GM19025 (cell line): ENCODE measurements at regions not wholly inside any gene's neighbourhood (a gene's known extent, or its start where the extent isn't known, plus 50 kb on each side); places are given as distances from the start of the nearest gene placed in this dataset.
"Not testable (repeated sequence)": the region's sequence is repeated elsewhere in the genome, so short reads cannot be mapped to it uniquely, and the experiment has no call there.

Source experiments
- ATAC-seq: cut with Tn5 transposase; IDR thresholded peaks from one replicate; pipeline ENCODE4 v1.9.1; 2021; ENCODE audit warnings: mild to moderate bottlenecking, low read depth, moderate library complexity; ENCODE audit not compliant: unreplicated experiment

- no peak for ATAC-seq
Observed at GRCh38 chr2:62412347-62412742, 93.7 kb downstream of the TMEM17 start.

- ATAC-seq: no peak
Observed at GRCh38 chr2:62410926-62411456, 95.0 kb downstream of the TMEM17 start.

DNA sequence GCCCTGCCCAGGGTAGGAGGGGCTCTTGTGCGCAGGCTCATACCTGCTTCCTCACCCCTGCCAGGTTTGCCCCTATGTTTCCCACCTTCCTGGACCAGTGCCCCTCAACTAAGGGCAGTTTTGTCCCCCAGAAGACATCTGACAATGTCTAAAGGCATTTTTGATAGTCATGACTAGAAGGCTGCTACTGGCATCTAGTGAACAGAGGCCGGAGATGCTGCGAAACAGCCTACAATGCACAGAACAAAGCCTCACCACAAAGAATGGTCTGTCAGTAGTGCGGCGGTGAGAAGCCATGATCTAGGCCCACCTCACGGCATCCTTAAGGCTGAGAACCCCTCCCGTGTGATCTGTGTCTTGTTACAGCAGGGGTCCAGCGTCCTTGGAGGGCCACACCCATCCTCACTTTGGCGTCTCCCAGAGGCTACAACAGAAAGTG, 96.0 kb downstream of the TMEM17 start:
- ATAC-seq: no peak

- no peak for ATAC-seq
Observed at GRCh38 chr2:62409442-62409841, 96.6 kb downstream of the TMEM17 start.

DNA sequence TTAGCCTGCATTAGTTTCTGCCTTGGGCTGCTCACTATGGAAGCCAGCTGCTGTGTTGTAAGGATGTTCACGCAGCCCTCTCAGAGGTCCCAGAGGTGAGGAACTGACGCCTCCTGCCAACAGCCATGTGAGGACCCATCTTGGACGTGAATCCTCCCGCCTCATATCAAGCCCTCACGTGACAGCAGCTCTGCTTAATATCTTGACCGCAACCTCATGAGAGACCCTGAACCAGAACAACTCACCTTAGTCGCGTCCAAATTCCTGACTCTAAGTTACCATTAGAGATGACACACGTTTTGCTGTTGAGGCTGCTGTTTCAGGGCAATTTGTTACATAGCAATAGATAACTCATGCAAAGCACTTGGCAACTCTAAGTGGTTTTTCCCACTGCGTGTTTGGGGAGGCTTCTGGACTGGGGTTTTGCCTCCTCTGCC, 97.7 kb downstream of the TMEM17 start:
- no peak for ATAC-seq

DNA sequence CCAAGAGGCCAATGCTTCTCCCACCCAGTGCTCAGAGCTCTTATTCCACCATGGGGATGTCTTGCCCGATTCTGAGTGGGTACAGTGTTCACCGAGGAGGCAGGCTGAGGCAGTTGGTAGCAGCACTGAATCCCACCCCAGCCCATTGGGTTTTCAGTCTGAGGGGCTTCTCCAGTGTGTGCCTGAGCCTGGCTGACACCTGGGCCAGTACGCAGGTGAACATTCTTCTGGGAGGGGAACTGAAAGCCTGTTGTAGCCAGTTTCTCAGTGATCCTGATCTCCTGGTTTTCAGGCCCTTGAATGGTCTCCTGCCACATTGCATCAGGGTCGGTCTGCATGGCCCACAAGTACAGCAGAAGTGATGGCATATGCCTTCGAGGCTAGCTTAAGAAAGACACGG, 98.2 kb downstream of the TMEM17 start:
- no peak for ATAC-seq

DNA sequence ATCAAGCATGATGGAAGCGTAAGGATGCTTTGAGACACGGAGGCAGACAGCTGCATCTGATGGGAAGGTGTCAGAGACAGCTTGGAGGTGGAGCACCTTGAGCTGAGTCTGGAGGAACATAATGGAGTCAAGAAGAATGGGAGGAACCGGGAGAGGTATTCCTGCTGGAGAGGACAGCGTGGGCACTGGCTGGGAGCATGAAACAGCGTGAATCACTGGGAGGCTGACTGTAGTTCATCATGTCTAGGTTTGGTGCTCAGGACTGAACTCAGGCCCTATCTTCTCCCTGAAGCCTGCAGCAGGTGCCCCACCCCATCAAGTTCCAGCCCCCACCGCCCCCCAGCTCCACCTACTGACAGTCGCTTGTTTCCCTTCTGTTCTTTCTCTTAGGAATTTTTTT, 98.6 kb downstream of the TMEM17 start:
- no peak for ATAC-seq

DNA sequence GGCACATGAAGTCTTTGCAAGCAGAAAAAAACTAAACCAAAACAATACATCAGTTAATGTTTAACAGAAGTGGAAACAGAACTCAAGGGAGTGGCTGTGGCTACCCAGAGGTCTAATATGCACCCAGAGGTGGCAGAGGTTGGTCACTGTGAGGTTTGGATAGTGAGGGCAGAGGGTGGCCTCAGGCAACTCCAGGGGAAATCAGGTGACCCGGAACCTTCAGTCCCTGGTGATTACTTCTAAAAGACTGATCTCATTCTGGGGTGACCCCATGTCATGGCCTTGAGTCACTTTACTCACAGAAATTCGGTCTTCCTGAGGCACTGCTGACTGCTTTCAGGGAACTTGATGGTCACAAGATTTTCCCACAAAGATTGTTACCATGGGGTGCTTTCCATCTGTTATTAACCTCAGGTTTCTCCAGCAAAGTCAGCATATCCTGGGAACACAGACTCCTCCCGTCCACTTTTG, 99.4 kb downstream of the TMEM17 start:
- ATAC-seq: peak; percentile 75

GRCh38 chr2:62404913-62405312, 101.1 kb downstream of the TMEM17 start:
- ATAC-seq: no peak

- ATAC-seq: no peak
Observed at GRCh38 chr2:62402156-62402555, 103.8 kb downstream of the TMEM17 start.

DNA sequence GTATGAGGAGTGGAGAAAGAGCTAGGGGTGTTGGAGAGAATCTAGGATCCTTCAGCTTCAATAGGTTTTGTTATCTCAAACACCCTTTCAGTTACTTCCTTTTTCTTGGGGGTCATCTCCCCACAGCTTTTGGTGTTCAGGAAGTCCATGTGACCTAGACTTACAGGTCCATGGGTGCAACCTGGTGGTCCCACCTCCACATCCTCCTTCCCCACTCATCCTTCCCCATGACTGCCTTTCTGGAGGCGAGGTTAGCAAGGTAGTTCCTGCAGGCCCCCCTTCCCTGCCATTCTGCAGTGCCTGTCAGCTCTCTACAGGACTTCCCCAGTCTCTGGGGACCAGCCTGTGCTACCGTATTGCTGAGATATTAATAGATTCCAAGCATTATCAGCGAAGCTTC, 107.6 kb downstream of the TMEM17 start:
- ATAC-seq: no peak

- no peak for ATAC-seq
Observed at GRCh38 chr2:62396880-62397279, 109.1 kb downstream of the TMEM17 start.

- no peak for ATAC-seq
Observed at GRCh38 chr2:62393293-62393692, 112.7 kb downstream of the TMEM17 start.

DNA sequence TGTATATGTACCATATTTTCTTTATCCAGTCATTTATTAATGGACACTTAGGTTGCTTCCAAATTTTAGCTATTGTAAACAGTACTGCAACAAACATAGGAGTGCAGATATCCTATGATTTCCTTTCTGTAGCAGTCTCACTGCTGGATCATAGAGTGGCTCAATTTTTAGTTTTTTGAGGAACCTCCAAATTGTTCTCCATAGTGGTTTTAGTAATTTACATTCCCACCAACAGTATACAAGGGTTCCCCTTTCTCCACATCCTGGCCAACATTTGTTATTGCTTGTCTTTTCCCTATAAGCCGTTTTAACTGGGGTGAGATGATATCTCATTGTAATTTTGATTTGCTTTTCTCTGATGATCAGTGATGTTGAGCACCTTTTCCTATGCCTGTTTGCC, 114.3 kb downstream of the TMEM17 start:
- ATAC-seq: no peak

DNA sequence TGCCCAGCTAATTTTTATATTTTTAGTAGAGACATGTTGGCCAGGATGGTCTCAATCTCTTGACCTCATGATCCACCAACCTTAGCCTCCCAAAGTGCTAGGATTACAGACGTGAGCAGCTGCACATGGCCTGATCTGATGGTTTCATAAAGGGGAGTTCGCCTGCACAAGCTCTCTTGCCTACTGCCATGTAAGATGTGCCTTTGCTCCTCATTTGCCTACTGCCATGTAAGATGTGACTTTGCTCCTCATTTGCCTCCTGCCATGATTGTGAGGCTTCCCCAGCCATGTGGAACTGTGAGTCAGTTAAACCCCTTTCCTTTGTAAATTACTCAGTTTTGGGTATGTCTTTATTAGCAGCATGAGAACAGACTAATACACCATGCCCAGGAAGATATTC, 119.6 kb downstream of the TMEM17 start:
- not testable (repeated sequence) for ATAC-seq

- ATAC-seq: no peak
Observed at GRCh38 chr2:62383846-62384245, 122.1 kb downstream of the TMEM17 start.

DNA sequence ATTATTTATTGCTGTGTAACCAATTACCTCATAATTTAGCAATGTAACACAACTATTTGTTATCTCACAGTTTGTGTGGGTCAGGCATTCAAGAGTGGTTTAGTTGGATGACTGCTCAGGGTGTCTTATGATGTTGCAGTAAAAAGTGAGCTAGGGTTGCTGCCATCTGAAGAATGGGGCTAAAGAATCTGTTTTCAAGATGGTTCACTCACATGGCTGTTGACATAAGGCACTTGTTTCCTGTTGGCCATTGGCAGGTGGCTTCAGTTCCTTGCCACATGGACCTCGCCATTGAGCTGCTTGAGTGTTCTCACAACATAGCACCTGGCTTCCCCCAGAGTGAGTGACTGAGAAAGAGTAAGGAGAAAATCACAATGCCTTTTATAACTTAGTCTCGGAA, 123.2 kb downstream of the TMEM17 start:
- no peak for ATAC-seq

DNA sequence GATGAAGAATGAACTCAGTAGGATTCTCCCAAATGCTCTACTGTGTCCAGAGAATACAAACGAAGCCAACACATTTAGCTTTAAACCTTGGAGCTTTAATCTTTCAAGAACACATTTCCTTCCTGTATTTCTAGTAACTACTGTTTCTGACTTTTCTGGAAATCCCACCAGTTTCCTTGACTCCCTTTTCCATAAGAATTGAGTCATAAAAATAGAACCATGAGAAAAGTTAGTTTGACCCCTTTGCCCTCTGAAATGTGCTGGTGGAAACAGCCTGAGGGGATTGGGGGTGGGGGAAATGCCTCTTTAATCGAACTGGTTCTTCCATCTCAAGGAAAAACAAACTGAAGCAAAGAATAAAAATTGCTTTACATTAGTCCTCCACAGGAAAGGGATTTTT, 123.9 kb downstream of the TMEM17 start:
- no peak for ATAC-seq

- no peak for ATAC-seq
Observed at GRCh38 chr2:62381656-62382055, 124.3 kb downstream of the TMEM17 start.

- no peak for ATAC-seq
Observed at GRCh38 chr2:62379566-62379965, 126.4 kb downstream of the TMEM17 start.

GRCh38 chr2:62375113-62375420, 130.9 kb downstream of the TMEM17 start:
- no peak for ATAC-seq

DNA sequence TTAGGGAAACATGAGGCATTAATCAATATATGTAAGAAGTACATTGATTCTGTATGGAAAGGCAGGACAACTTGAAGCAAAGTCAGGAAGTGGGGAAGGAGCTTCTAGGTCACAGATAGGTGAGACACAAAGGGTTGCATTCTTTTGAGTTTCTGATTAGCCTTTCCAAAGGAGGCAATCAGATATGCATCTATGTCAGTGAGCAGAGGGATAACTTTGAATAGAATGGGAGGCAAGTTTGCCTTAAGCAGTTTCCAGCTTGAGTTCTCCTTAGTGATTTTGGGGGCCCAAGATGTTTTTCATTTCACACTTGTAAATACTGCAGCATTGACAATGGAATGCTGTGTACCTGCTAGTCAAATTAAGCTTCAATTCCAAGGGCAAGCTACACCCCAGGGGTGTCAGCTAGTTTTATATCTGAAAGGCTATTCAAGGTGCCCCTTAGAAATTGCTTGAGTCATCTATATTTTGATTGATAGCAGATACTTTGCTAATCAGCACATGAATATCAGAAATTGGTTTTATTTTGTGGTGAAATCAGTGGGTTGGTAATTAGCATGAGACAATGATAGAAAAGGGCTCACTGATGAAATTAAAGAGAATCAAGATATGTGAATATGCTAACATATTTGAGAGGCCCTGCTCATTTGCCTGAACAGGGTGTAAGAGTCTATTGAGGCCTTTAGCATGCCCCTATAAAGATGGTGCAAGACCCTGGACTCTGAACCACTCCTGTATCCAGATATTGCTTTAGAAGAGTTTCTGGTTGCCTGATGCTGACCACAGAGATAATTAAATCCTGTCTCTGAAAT, 131.5 kb downstream of the TMEM17 start:
- ATAC-seq: no peak
